Activated CD4-positive, alpha-beta memory T cell treated with anti-CD3 and anti-CD28 coated beads, Interleukin-2, amount 10 ng/mL, durations not matched to agents 7 days and 5 days (primary cell): ENCODE measurements at regions not wholly inside any gene's neighbourhood (a gene's known extent, or its start where the extent isn't known, plus 50 kb on each side); places are given as distances from the start of the nearest gene placed in this dataset.
"Not testable (repeated sequence)": the region's sequence is repeated elsewhere in the genome, so short reads cannot be mapped to it uniquely, and the experiment has no call there.

Experiments
- CTCF ChIA-PET: fragments of 350-600 bp; sonication (Branson Sonifier 250); formaldehyde crosslinking; loops from one replicate; lab custom pipeline; 2021; ENCODE audit warnings: antibody characterized with exemption, inconsistent platforms; lab: Charles Lee
- POLR2A ChIA-PET: fragments of 350-600 bp; sonication (Branson Sonifier 250); formaldehyde crosslinking; loops from one replicate; lab custom pipeline; 2021; ENCODE audit warnings: antibody characterized with exemption; lab: Charles Lee
- DNase-seq: peaks from one replicate; pipeline ENCODE4 v3.0.0-alpha.2; 2020
- H3K27ac Mint-ChIP-seq: one replicate; pipeline ENCODE4 v1.8.0; 2021; ENCODE audit warnings: mild to moderate bottlenecking, mixed read lengths
- H3K27me3 Mint-ChIP-seq: one replicate; pipeline ENCODE4 v1.8.0; 2021; ENCODE audit warnings: mixed read lengths
- H3K36me3 Mint-ChIP-seq: one replicate; pipeline ENCODE4 v1.8.0; 2021; ENCODE audit warnings: low read depth, mixed read lengths
- H3K4me1 Mint-ChIP-seq: one replicate; pipeline ENCODE4 v1.8.0; 2021; ENCODE audit warnings: mixed read lengths
- H3K4me3 Mint-ChIP-seq: one replicate; pipeline ENCODE4 v1.8.0; 2021; ENCODE audit warnings: mild to moderate bottlenecking, mixed read lengths
- H3K9me3 Mint-ChIP-seq: one replicate; pipeline ENCODE4 v1.8.0; 2021; ENCODE audit warnings: mixed read lengths

- POLR2A ChIA-PET: no interaction called here
- Mint-ChIP-seq H3K4me3 (no peak overlapping the region), H3K27me3 (peaks cover 2% of the 10 kb centered on the region), H3K27ac (no peak overlapping the region), H3K4me1 (no peaks in the 10 kb centered on the region), H3K9me3 (peaks cover 3% of the 10 kb centered on the region), H3K36me3 (no peaks in the 10 kb centered on the region)
- no peak for DNase-seq
- CTCF ChIA-PET: no interaction called here
These were observed 593.5 kb downstream of the TBC1D22A start for GRCh38 chr22:47355776-47356510.

GRCh38 chr22:47355388-47355725, 592.9 kb downstream of the TBC1D22A start:
- peaks cover 2% of the 10 kb centered on the region for H3K27me3 Mint-ChIP-seq
- POLR2A ChIA-PET: no interaction called here
- no peak for DNase-seq
- H3K4me3 Mint-ChIP-seq: no peak overlapping the region
- H3K4me1 Mint-ChIP-seq: no peaks in the 10 kb centered on the region
- no peaks in the 10 kb centered on the region for H3K9me3 Mint-ChIP-seq
- CTCF ChIA-PET: no interaction called here
- no peak overlapping the region for H3K27ac Mint-ChIP-seq
- H3K36me3 Mint-ChIP-seq: no peaks in the 10 kb centered on the region

- Mint-ChIP-seq H3K27me3 (no peaks in the 10 kb centered on the region), H3K27ac (no peak overlapping the region), H3K9me3 (no peaks in the 10 kb centered on the region), H3K4me1 (no peaks in the 10 kb centered on the region), H3K4me3 (no peak overlapping the region), H3K36me3 (no peaks in the 10 kb centered on the region)
- no peak for DNase-seq
- CTCF ChIA-PET: no interaction called here
- POLR2A ChIA-PET: no interaction called here
These were observed 592.4 kb downstream of the TBC1D22A start for GRCh38 chr22:47354668-47355387.

- H3K27me3 Mint-ChIP-seq: no peaks in the 10 kb centered on the region
- no peak overlapping the region for H3K4me3 Mint-ChIP-seq
- no peaks in the 10 kb centered on the region for H3K9me3 Mint-ChIP-seq
- H3K4me1 Mint-ChIP-seq: no peaks in the 10 kb centered on the region
- DNase-seq: no peak
- POLR2A ChIA-PET: no interaction called here
- H3K36me3 Mint-ChIP-seq: no peaks in the 10 kb centered on the region
- H3K27ac Mint-ChIP-seq: no peak overlapping the region
- CTCF ChIA-PET: no interaction called here
These were observed 590.7 kb downstream of the TBC1D22A start for GRCh38 chr22:47352920-47353700.

- H3K27me3 Mint-ChIP-seq: no peaks in the 10 kb centered on the region
- no peak overlapping the region for H3K27ac Mint-ChIP-seq
- no peaks in the 10 kb centered on the region for H3K36me3 Mint-ChIP-seq
- no peak for DNase-seq
- H3K4me3 Mint-ChIP-seq: no peak overlapping the region
- POLR2A ChIA-PET: no interaction called here
- CTCF ChIA-PET: no interaction called here
- H3K4me1 Mint-ChIP-seq: no peaks in the 10 kb centered on the region
- H3K9me3 Mint-ChIP-seq: no peaks in the 10 kb centered on the region
These were observed 589.6 kb downstream of the TBC1D22A start for GRCh38 chr22:47351836-47352579.

- H3K27ac Mint-ChIP-seq, CTCF ChIA-PET, H3K4me1 Mint-ChIP-seq, H3K27me3 Mint-ChIP-seq, H3K9me3 Mint-ChIP-seq, H3K36me3 Mint-ChIP-seq, DNase-seq, H3K4me3 Mint-ChIP-seq, POLR2A ChIA-PET: not testable (repeated sequence)
These were observed 583.8 kb downstream of the TBC1D22A start for GRCh38 chr22:47346287-47346686.

GRCh38 chr22:47345025-47345424, 582.6 kb downstream of the TBC1D22A start:
- Mint-ChIP-seq H3K27me3 (no peaks in the 10 kb centered on the region), H3K4me1 (no peaks in the 10 kb centered on the region), H3K27ac (no peak overlapping the region), H3K36me3 (no peaks in the 10 kb centered on the region), H3K4me3 (no peak overlapping the region), H3K9me3 (peaks cover 3% of the 10 kb centered on the region)
- ChIA-PET POLR2A (no interaction called here), CTCF (no interaction called here)
- DNase-seq: no peak

GRCh38 chr22:47344414-47344813, 582.0 kb downstream of the TBC1D22A start:
- ChIA-PET CTCF (no interaction called here), POLR2A (no interaction called here)
- no peak overlapping the region for H3K27ac Mint-ChIP-seq
- H3K4me1 Mint-ChIP-seq: no peaks in the 10 kb centered on the region
- no peaks in the 10 kb centered on the region for H3K36me3 Mint-ChIP-seq
- no peak overlapping the region for H3K4me3 Mint-ChIP-seq
- no peak for DNase-seq
- H3K9me3 Mint-ChIP-seq: peaks cover 3% of the 10 kb centered on the region
- no peaks in the 10 kb centered on the region for H3K27me3 Mint-ChIP-seq

GRCh38 chr22:47343611-47344010, 581.2 kb downstream of the TBC1D22A start:
- Mint-ChIP-seq H3K36me3 (no peaks in the 10 kb centered on the region), H3K27me3 (no peaks in the 10 kb centered on the region), H3K9me3 (peaks cover 3% of the 10 kb centered on the region), H3K4me3 (no peak overlapping the region), H3K27ac (no peak overlapping the region), H3K4me1 (no peaks in the 10 kb centered on the region)
- no peak for DNase-seq
- POLR2A ChIA-PET: no interaction called here
- CTCF ChIA-PET: no interaction called here

- no peaks in the 10 kb centered on the region for H3K36me3 Mint-ChIP-seq
- CTCF ChIA-PET: no interaction called here
- H3K4me3 Mint-ChIP-seq: no peak overlapping the region
- H3K27me3 Mint-ChIP-seq: no peaks in the 10 kb centered on the region
- no peak overlapping the region for H3K27ac Mint-ChIP-seq
- no peaks in the 10 kb centered on the region for H3K4me1 Mint-ChIP-seq
- H3K9me3 Mint-ChIP-seq: peaks cover 3% of the 10 kb centered on the region
- DNase-seq: no peak
- POLR2A ChIA-PET: no interaction called here
These were observed 580.0 kb downstream of the TBC1D22A start for GRCh38 chr22:47342446-47342845.

- ChIA-PET POLR2A (no interaction called here), CTCF (no interaction called here)
- no peaks in the 10 kb centered on the region for H3K4me1 Mint-ChIP-seq
- H3K27ac Mint-ChIP-seq: no peak overlapping the region
- no peak for DNase-seq
- peaks cover 3% of the 10 kb centered on the region for H3K9me3 Mint-ChIP-seq
- no peaks in the 10 kb centered on the region for H3K36me3 Mint-ChIP-seq
- no peak overlapping the region for H3K4me3 Mint-ChIP-seq
- H3K27me3 Mint-ChIP-seq: no peaks in the 10 kb centered on the region
These were observed 579.0 kb downstream of the TBC1D22A start for GRCh38 chr22:47341464-47341863.

- Mint-ChIP-seq H3K4me3 (no peak overlapping the region), H3K27ac (no peak overlapping the region), H3K27me3 (peaks cover under 1% of the 10 kb centered on the region), H3K36me3 (no peaks in the 10 kb centered on the region), H3K4me1 (no peaks in the 10 kb centered on the region), H3K9me3 (peaks cover 6% of the 10 kb centered on the region)
- no peak for DNase-seq
- POLR2A ChIA-PET: no interaction called here
- CTCF ChIA-PET: no interaction called here
These were observed 578.5 kb downstream of the TBC1D22A start for GRCh38 chr22:47340851-47341436.
